Panc1 (cell line): ENCODE measurements at regions not wholly inside any gene's neighbourhood (a gene's known extent, or its start where the extent isn't known, plus 50 kb on each side); places are given as distances from the start of the nearest gene placed in this dataset.

ENCODE experiments used
- ATAC-seq: fragments of 200-7000 bp; cut with Tn5 transposase; 2 replicates; pipeline ENCODE4 v1.9.1; 2020; ENCODE audit warnings: mild to moderate bottlenecking, moderate library complexity
- BruUV-seq: library from RNA; stranded (reverse); fragments of 400-500 nt; replicated peaks from 2 replicates; lab custom pipeline; 2021; lab: Mats Ljungman, UMichigan
- CTCF ChIA-PET: fragments of 300-600 bp; sonication (Branson Sonifier 250); formaldehyde crosslinking; loops from one replicate; lab custom pipeline; 2022; ENCODE audit warnings: antibody characterized with exemption; lab: Charles Lee
- POLR2A ChIA-PET: fragments of 300-600 bp; sonication (Branson Sonifier 250); formaldehyde crosslinking; loops from one replicate; lab custom pipeline; 2022; ENCODE audit warnings: antibody characterized with exemption; lab: Charles Lee
- DNase-seq: peaks from one replicate; pipeline ENCODE4 v3.0.0-alpha.2; 2010; ENCODE audit warnings: low read depth, low spot score
- H3K27ac ChIP-seq: 2 replicates; pipeline ENCODE4 v1.5.1; 2011; ENCODE audit warnings: mild to moderate bottlenecking, low read length, inconsistent platforms
- H3K27me3 ChIP-seq: fragments of 200-500 bp; sonication (Bioruptor generic); 2 replicates; pipeline ENCODE4 v1.6.0; 2014; ENCODE audit warnings: low read length, inconsistent platforms; ENCODE audit not compliant: control insufficient read depth, insufficient read depth
- H3K36me3 ChIP-seq: fragments of 200-500 bp; sonication (Bioruptor generic); 2 replicates; pipeline ENCODE4 v1.5.1; 2014; ENCODE audit warnings: inconsistent platforms, mild to moderate bottlenecking, low read length, moderate library complexity; ENCODE audit not compliant: control insufficient read depth, insufficient read depth
- H3K4me1 ChIP-seq: 2 replicates; pipeline ENCODE4 v1.5.1; 2011; ENCODE audit warnings: inconsistent platforms, mild to moderate bottlenecking, low read length, moderate library complexity; ENCODE audit not compliant: control insufficient read depth, insufficient read depth
- H3K4me3 ChIP-seq, 2 experiments: 2 replicates each; pipeline ENCODE4 v1.5.1; 2011 to 2012; ENCODE audit warnings: low read depth in 2 of 2, low read length in 2 of 2, mild to moderate bottlenecking in 2 of 2, inconsistent platforms in 1 of 2, moderate library complexity in 1 of 2
- H3K9me3 ChIP-seq: fragments of 200-500 bp; sonication (Bioruptor generic); 2 replicates; pipeline ENCODE4 v1.5.1; 2014; ENCODE audit warnings: low read depth, mild to moderate bottlenecking, inconsistent platforms, low read length, moderate library complexity; ENCODE audit not compliant: control insufficient read depth, insufficient read depth
- CTCF ChIP-seq: fragments of 450-650 bp; IDR thresholded peaks from 2 replicates; pipeline ENCODE4 v1.5.1; 2017; ENCODE audit warnings: mild to moderate bottlenecking
- POLR2AphosphoS5 ChIP-seq: IDR thresholded peaks from 2 replicates; pipeline ENCODE4 v1.6.1; 2012; ENCODE audit warnings: mild to moderate bottlenecking, low read depth, low read length, moderate library complexity
- REST ChIP-seq, 2 experiments: IDR thresholded peaks; 2 replicates each; pipeline ENCODE4 v1.6.1; 2011 to 2012; ENCODE audit warnings: low read depth in 2 of 2, control low read depth in 1 of 2, low read length in 1 of 2, mild to moderate bottlenecking in 1 of 2, moderate library complexity in 1 of 2; ENCODE audit not compliant: insufficient read depth in 1 of 2
- SIN3A ChIP-seq: IDR thresholded peaks from 2 replicates; pipeline ENCODE4 v1.6.1; 2012; ENCODE audit warnings: low read depth, mild to moderate bottlenecking, low read length, moderate library complexity, borderline replicate concordance; ENCODE audit not compliant: insufficient read depth
- TCF7L2 ChIP-seq: IDR thresholded peaks from 2 replicates; pipeline ENCODE4 v1.6.1; 2011; ENCODE audit warnings: mild to moderate bottlenecking, low read depth, low read length, inconsistent platforms
- in situ Hi-C: cut with HindIII; loops from 2 replicates; pipeline ENCODE4 v1.10.0; 2016; ENCODE audit warnings: low sequenced_read_pairs, low pct_unique_long_range_greater_than_20kb
- intact Hi-C: fragments of 100-400 bp; cut with micrococcal nuclease; formaldehyde crosslinking; loops from one replicate; pipeline ENCODE4 v1.10.0; 2022; ENCODE audit not compliant: unreplicated experiment

- intact Hi-C loops (no loop called here), in situ Hi-C loops (no loop called here)
- TF ChIP-seq SIN3A (no peak), POLR2AphosphoS5 (no peak), REST (IDR thresholded peaks at IDR 0.05; ENCODE audit: insufficient read depth in 1 of 2, low read depth in 2 of 2, low read length in 1 of 2) (no peak), TCF7L2 (no peak), CTCF (no peak)
- no TSS peak for BruUV-seq
- ChIA-PET CTCF (no interaction called here), POLR2A (no interaction called here)
- no peaks in the 10 kb centered on the region for H3K9me3 ChIP-seq
- ATAC-seq (no peak), DNase-seq (no peak)
- no peaks in the 10 kb centered on the region for H3K36me3 ChIP-seq
- no peak overlapping the region for H3K27ac ChIP-seq
- H3K27me3 ChIP-seq, result no peaks in the 10 kb centered on the region
- H3K4me1 ChIP-seq, result no peaks in the 10 kb centered on the region
- no peak overlapping the region for H3K4me3 ChIP-seq
Measured at GRCh38 chr2:16152071-16152927, 211.9 kb downstream of the MYCN start.

GRCh38 chr2:16151651-16152050 is 211.3 kb downstream of the MYCN start:
- no TSS peak for BruUV-seq
- Histone ChIP-seq H3K36me3 (no peaks in the 10 kb centered on the region), H3K27me3 (no peaks in the 10 kb centered on the region), H3K4me1 (no peaks in the 10 kb centered on the region), H3K4me3 (no peak overlapping the region), H3K9me3 (no peaks in the 10 kb centered on the region), H3K27ac (no peak overlapping the region)
- no peak for ATAC-seq
- POLR2A ChIA-PET, result no interaction called here
- no peak for TF ChIP-seq SIN3A
- intact Hi-C loops, result no loop called here
- in situ Hi-C loops, result no loop called here
- CTCF ChIA-PET, result no interaction called here
- DNase-seq, result no peak

GRCh38 chr2:16151281-16151570 is 210.9 kb downstream of the MYCN start:
- POLR2A ChIA-PET, result no interaction called here
- intact Hi-C loops, result no loop called here

More at GRCh38 chr2:16151281-16151570, 210.9 kb downstream of the MYCN start:
- TF ChIP-seq TCF7L2 (no peak), REST (IDR thresholded peaks at IDR 0.05; ENCODE audit: insufficient read depth in 1 of 2, low read depth in 2 of 2, low read length in 1 of 2) (no peak), SIN3A (no peak), POLR2AphosphoS5 (no peak), CTCF (no peak)
- Histone ChIP-seq H3K36me3 (no peaks in the 10 kb centered on the region), H3K9me3 (no peaks in the 10 kb centered on the region), H3K4me3 (no peak overlapping the region), H3K27me3 (no peaks in the 10 kb centered on the region), H3K27ac (no peak overlapping the region), H3K4me1 (no peaks in the 10 kb centered on the region)
- no TSS peak for BruUV-seq
- ATAC-seq (no peak), DNase-seq (no peak)
- CTCF ChIA-PET, result no interaction called here
- in situ Hi-C loops, result no loop called here
